SK-N-SH (cell line): ENCODE measurements at regions not wholly inside any gene's neighbourhood (a gene's known extent, or its start where the extent isn't known, plus 50 kb on each side); places are given as distances from the start of the nearest gene placed in this dataset.

ENCODE experiments used
- CTCF ChIA-PET: fragments of 300-600, 350-600 bp; formaldehyde crosslinking; extraction: SDS; loops from one replicate; lab custom pipeline; 2021; lab: Yijun Ruan, JAX
- POLR2A ChIA-PET: fragments of 350-600 bp; sonication (Branson Sonifier 250); formaldehyde crosslinking; extraction: SDS; loops from one replicate; lab custom pipeline; 2020; ENCODE audit warnings: antibody characterized with exemption, inconsistent platforms; lab: Yijun Ruan, JAX
- DNase-seq: peaks from one replicate; pipeline ENCODE4 v3.0.0; 2012
- H2AFZ ChIP-seq: fragments of 200-600 bp; sonication (generic); 2 replicates; pipeline ENCODE4 v1.8.1; 2016; ENCODE audit warnings: antibody characterized with exemption, mild to moderate bottlenecking, low read depth
- H3F3A ChIP-seq: fragments of 200-600 bp; sonication (generic); replicated peaks from 2 replicates; pipeline ENCODE3; 2016; ENCODE audit warnings: antibody characterized with exemption, mild to moderate bottlenecking; ENCODE audit not compliant: insufficient read depth
- H3K27ac ChIP-seq, 2 experiments: fragments of 200-500 bp in 1 of 2; fragments of 200-600 bp in 1 of 2; sonication (Bioruptor generic) in 1 of 2; sonication (generic), shearing (Covaris generic) in 1 of 2; 2 replicates each; pipeline versions ENCODE4 v1.5.1 to v1.6.1; 2014 to 2016; ENCODE audit warnings: low read depth in 2 of 2, inconsistent platforms in 1 of 2, low read length in 1 of 2, mild to moderate bottlenecking in 1 of 2, mixed read lengths in 1 of 2
- H3K27me3 ChIP-seq: fragments of 200-600 bp; sonication (generic), shearing (Covaris generic); 2 replicates; pipeline ENCODE4 v1.6.1; 2016; ENCODE audit warnings: mixed run types; ENCODE audit not compliant: insufficient read depth
- H3K36me3 ChIP-seq, 2 experiments: fragments of 200-500 bp in 1 of 2; fragments of 200-600 bp in 1 of 2; sonication (Bioruptor generic) in 1 of 2; sonication (generic) in 1 of 2; replicated peaks in 1 of 2; 2 replicates each; pipeline versions ENCODE3 to v1.5.1; 2014 to 2016; ENCODE audit warnings: low read length in 1 of 2, mild to moderate bottlenecking in 1 of 2; ENCODE audit not compliant: insufficient read depth in 2 of 2, control insufficient read depth in 1 of 2
- H3K4me1 ChIP-seq, 2 experiments: fragments of 200-500 bp in 1 of 2; fragments of 200-600 bp in 1 of 2; sonication (Bioruptor generic) in 1 of 2; sonication (generic), shearing (Covaris generic) in 1 of 2; 2 replicates each; pipeline versions ENCODE4 v1.5.1 to v1.6.1; 2014 to 2016; ENCODE audit warnings: low read depth in 1 of 2, low read length in 1 of 2, mixed run types in 1 of 2; ENCODE audit not compliant: insufficient read depth in 2 of 2, control insufficient read depth in 1 of 2
- H3K4me2 ChIP-seq: fragments of 200-600 bp; sonication (generic), shearing (Covaris generic); 2 replicates; pipeline ENCODE4 v1.6.1; 2017; ENCODE audit warnings: mixed run types
- H3K4me3 ChIP-seq, 2 experiments: fragments of 200-500 bp in 1 of 2; fragments of 200-600 bp in 1 of 2; sonication (Bioruptor generic) in 1 of 2; sonication (generic), shearing (Covaris generic) in 1 of 2; 2 replicates each; pipeline versions ENCODE4 v1.5.1 to v1.8.1; 2014 to 2016; ENCODE audit warnings: low read depth in 2 of 2, inconsistent platforms in 1 of 2, low read length in 1 of 2, mild to moderate bottlenecking in 1 of 2, mixed read lengths in 1 of 2, moderate library complexity in 1 of 2
- H3K79me2 ChIP-seq: fragments of 200-600 bp; sonication (generic); 2 replicates; pipeline ENCODE4 v1.8.1; 2017; ENCODE audit warnings: mild to moderate bottlenecking; ENCODE audit not compliant: insufficient read depth
- H3K9ac ChIP-seq: fragments of 200-600 bp; sonication (generic); 2 replicates; pipeline ENCODE4 v1.6.1; 2017; ENCODE audit warnings: mixed run types
- H3K9me2 ChIP-seq: fragments of 200-600 bp; sonication (generic); 2 replicates; pipeline ENCODE4 v1.6.1; 2017; ENCODE audit warnings: mixed run types
- H3K9me3 ChIP-seq: fragments of 200-600 bp; sonication (generic); 2 replicates; pipeline ENCODE4 v1.6.1; 2017; ENCODE audit warnings: mixed run types, mild to moderate bottlenecking, moderate library complexity
- H4K20me1 ChIP-seq: fragments of 200-600 bp; sonication (generic); 2 replicates; pipeline ENCODE4 v1.6.1; 2017; ENCODE audit warnings: mild to moderate bottlenecking, mixed run types; ENCODE audit not compliant: insufficient read depth
- ELF1 ChIP-seq: IDR thresholded peaks from 2 replicates; pipeline ENCODE4 v1.4.0; 2012
- EP300 ChIP-seq, 2 experiments: IDR thresholded peaks; 2 replicates each; pipeline versions ENCODE4 v1.4.0 to v1.6.1; 2012; ENCODE audit warnings: borderline replicate concordance in 1 of 2, low read depth in 1 of 2, low read length in 1 of 2
- EZH2phosphoT487 ChIP-seq: fragments of 200-600 bp; sonication (generic); IDR thresholded peaks from 2 replicates; pipeline ENCODE4 v1.6.1; 2017; ENCODE audit warnings: low read depth, mixed run types, mild to moderate bottlenecking, antibody characterized with exemption, moderate library complexity, borderline replicate concordance
- MEF2A ChIP-seq: IDR thresholded peaks from 2 replicates; pipeline ENCODE4 v1.4.0; 2012; ENCODE audit warnings: low read depth, borderline replicate concordance
- MXI1 ChIP-seq: IDR thresholded peaks from 2 replicates; pipeline ENCODE4 v1.6.1; 2012; ENCODE audit warnings: mild to moderate bottlenecking, low read depth, low read length, improper control_type of control experiment
- NFIC ChIP-seq: IDR thresholded peaks from 2 replicates; pipeline ENCODE4 v1.4.0; 2012; ENCODE audit warnings: borderline replicate concordance
- NRF1 ChIP-seq: IDR thresholded peaks from 2 replicates; pipeline ENCODE4 v1.6.1; 2012; ENCODE audit warnings: low read depth, mild to moderate bottlenecking, low read length
- RAD21 ChIP-seq: IDR thresholded peaks from 2 replicates; pipeline ENCODE4 v1.6.1; 2012; ENCODE audit warnings: mild to moderate bottlenecking, low read length
- RFX5 ChIP-seq: IDR thresholded peaks from 2 replicates; pipeline ENCODE4 v1.6.1; 2012; ENCODE audit warnings: mild to moderate bottlenecking, improper control_type of control experiment, low read length
- RXRA ChIP-seq: IDR thresholded peaks from 2 replicates; pipeline ENCODE4 v1.4.0; 2012; ENCODE audit warnings: low read depth, mild to moderate bottlenecking, borderline replicate concordance
- SMC3 ChIP-seq: IDR thresholded peaks from 2 replicates; pipeline ENCODE4 v1.6.1; 2012; ENCODE audit warnings: low read depth, low read length, improper control_type of control experiment
- TEAD4 ChIP-seq: IDR thresholded peaks from 2 replicates; pipeline ENCODE4 v1.4.0; 2012; ENCODE audit warnings: mild to moderate bottlenecking, borderline replicate concordance; ENCODE audit not compliant: insufficient read depth
- YY1 ChIP-seq: IDR thresholded peaks from 2 replicates; pipeline ENCODE4 v1.4.0; 2012; ENCODE audit warnings: low read depth, mild to moderate bottlenecking
- WGBS: methylation state at CpG from one replicate; pipeline ENCODE4 v1.1.6; 2017; ENCODE audit warnings: low lambda C conversion rate; 5-methylcytosine and 5-hydroxymethylcytosine counted together
- TF ChIP-seq, protein P1 (sequence below): IDR thresholded peaks from 2 replicates; pipeline ENCODE4 v1.4.0; 2012; ENCODE audit warnings: low read depth, borderline replicate concordance
- TF ChIP-seq, protein P2 (sequence below): IDR thresholded peaks from 2 replicates; pipeline ENCODE4 v1.6.1; 2012; ENCODE audit warnings: mild to moderate bottlenecking, low read depth, low read length, moderate library complexity
- TF ChIP-seq, protein P3 (sequence below): IDR thresholded peaks from 2 replicates; pipeline ENCODE4 v1.4.0; 2012; ENCODE audit warnings: low read depth
- TF ChIP-seq, protein P4 (sequence below): fragments of 150-350 bp; IDR thresholded peaks from 2 replicates; pipeline ENCODE4 v1.6.1; 2016; ENCODE audit warnings: mild to moderate bottlenecking, low read depth, low read length

DNA sequence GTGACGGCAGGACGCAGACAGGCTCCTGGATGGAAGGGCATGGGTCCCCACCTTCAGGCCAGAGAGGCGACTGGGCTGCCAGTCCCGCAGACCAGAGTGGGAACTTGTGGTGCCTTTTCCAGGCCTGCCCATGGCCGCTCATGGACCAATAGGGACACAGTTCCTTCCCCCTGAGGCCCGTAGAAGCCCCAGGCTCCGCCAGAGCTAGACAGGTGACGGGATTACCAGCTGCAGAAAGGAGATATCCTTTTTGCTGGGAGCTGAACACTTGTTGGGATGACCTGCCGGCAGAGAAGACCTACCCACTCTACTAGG, 73.6 kb upstream of the RASSF8 start:
- H3K79me2 ChIP-seq = no peaks in the 10 kb centered on the region
- no peak overlapping the region for H3K4me3 ChIP-seq
- no peak overlapping the region for H3K4me2 ChIP-seq
- no peak for DNase-seq
- TF ChIP-seq, protein P1, sequence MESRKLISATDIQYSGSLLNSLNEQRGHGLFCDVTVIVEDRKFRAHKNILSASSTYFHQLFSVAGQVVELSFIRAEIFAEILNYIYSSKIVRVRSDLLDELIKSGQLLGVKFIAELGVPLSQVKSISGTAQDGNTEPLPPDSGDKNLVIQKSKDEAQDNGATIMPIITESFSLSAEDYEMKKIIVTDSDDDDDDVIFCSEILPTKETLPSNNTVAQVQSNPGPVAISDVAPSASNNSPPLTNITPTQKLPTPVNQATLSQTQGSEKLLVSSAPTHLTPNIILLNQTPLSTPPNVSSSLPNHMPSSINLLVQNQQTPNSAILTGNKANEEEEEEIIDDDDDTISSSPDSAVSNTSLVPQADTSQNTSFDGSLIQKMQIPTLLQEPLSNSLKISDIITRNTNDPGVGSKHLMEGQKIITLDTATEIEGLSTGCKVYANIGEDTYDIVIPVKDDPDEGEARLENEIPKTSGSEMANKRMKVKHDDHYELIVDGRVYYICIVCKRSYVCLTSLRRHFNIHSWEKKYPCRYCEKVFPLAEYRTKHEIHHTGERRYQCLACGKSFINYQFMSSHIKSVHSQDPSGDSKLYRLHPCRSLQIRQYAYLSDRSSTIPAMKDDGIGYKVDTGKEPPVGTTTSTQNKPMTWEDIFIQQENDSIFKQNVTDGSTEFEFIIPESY = no peak
- TF ChIP-seq ELF1 (no peak), SMC3 (no peak), NRF1 (no peak)
- H3K36me3 ChIP-seq = no peaks in the 10 kb centered on the region
- 89% methylated on average over 1 of the region's 9 CpGs for WGBS
- no peaks in the 10 kb centered on the region for H3F3A ChIP-seq
- H3K27ac ChIP-seq = no peak overlapping the region
- no peaks in the 10 kb centered on the region for H4K20me1 ChIP-seq
- no peaks in the 10 kb centered on the region for H3K9me2 ChIP-seq
- no peaks in the 10 kb centered on the region; a peak in 2 of 4 replicates for H3K4me1 ChIP-seq
- H3K27me3 ChIP-seq = no peaks in the 10 kb centered on the region
- H3K9ac ChIP-seq = no peak overlapping the region
- H3K9me3 ChIP-seq = no peaks in the 10 kb centered on the region
- CTCF ChIA-PET = interaction anchor here (0.8 kb wide), 1 partner anchor 9 kb away, joined by 3 read pairs; no protein-coding TSS in a partner anchor
- POLR2A ChIA-PET = no interaction called here
- no peak overlapping the region for H2AFZ ChIP-seq

DNA sequence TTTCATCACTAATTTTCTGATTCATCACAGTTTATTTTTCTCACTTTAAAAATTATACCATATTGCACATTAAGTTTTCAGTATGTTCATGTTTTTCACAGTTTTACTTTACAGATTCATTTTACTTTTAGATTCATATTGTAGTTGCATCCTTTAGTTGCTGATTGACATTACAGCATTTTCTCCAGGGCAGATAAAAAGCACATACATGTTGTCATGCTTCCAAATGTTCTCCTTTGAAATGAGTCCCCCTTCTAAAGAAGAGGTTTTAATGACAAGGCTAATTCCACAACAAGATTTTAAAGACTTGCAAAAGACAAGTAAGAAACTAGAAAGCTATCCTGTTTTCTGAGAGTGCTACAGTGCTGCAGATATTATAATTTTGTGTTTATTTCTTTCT, 72.1 kb upstream of the RASSF8 start:
- CTCF ChIA-PET = no interaction called here
- H3K4me1 ChIP-seq = no peaks in the 10 kb centered on the region; a peak in 2 of 4 replicates
- H3K79me2 ChIP-seq = no peaks in the 10 kb centered on the region
- H3K9ac ChIP-seq = no peak overlapping the region
- H3K9me2 ChIP-seq = no peaks in the 10 kb centered on the region
- DNase-seq = no peak
- no peak overlapping the region for H3K4me2 ChIP-seq
- 0 out of 2 replicates have a peak overlapping the region, but pooled peaks have one; percentile 19 for H2AFZ ChIP-seq
- no peaks in the 10 kb centered on the region for H3F3A ChIP-seq
- no peaks in the 10 kb centered on the region for H3K9me3 ChIP-seq
- H3K27me3 ChIP-seq = no peaks in the 10 kb centered on the region
- H4K20me1 ChIP-seq = no peaks in the 10 kb centered on the region
- H3K36me3 ChIP-seq = no peaks in the 10 kb centered on the region
- no peak overlapping the region for H3K27ac ChIP-seq
- no peak overlapping the region for H3K4me3 ChIP-seq
- POLR2A ChIA-PET = no interaction called here
- TF ChIP-seq YY1 (no peak), TEAD4 (no peak), MEF2A (no peak), RAD21 (no peak), NFIC (no peak), MXI1 (no peak), EP300 (IDR thresholded peaks at IDR 0.05; ENCODE audit: borderline replicate concordance in 1 of 2, low read depth in 1 of 2, low read length in 1 of 2) (no peak), RXRA (no peak), EZH2phosphoT487 (no peak), RFX5 (no peak)
- TF ChIP-seq, protein P2, sequence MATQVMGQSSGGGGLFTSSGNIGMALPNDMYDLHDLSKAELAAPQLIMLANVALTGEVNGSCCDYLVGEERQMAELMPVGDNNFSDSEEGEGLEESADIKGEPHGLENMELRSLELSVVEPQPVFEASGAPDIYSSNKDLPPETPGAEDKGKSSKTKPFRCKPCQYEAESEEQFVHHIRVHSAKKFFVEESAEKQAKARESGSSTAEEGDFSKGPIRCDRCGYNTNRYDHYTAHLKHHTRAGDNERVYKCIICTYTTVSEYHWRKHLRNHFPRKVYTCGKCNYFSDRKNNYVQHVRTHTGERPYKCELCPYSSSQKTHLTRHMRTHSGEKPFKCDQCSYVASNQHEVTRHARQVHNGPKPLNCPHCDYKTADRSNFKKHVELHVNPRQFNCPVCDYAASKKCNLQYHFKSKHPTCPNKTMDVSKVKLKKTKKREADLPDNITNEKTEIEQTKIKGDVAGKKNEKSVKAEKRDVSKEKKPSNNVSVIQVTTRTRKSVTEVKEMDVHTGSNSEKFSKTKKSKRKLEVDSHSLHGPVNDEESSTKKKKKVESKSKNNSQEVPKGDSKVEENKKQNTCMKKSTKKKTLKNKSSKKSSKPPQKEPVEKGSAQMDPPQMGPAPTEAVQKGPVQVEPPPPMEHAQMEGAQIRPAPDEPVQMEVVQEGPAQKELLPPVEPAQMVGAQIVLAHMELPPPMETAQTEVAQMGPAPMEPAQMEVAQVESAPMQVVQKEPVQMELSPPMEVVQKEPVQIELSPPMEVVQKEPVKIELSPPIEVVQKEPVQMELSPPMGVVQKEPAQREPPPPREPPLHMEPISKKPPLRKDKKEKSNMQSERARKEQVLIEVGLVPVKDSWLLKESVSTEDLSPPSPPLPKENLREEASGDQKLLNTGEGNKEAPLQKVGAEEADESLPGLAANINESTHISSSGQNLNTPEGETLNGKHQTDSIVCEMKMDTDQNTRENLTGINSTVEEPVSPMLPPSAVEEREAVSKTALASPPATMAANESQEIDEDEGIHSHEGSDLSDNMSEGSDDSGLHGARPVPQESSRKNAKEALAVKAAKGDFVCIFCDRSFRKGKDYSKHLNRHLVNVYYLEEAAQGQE = no peak
- TF ChIP-seq, protein P3, sequence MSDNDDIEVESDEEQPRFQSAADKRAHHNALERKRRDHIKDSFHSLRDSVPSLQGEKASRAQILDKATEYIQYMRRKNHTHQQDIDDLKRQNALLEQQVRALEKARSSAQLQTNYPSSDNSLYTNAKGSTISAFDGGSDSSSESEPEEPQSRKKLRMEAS = no peak
- TF ChIP-seq, protein P4, sequence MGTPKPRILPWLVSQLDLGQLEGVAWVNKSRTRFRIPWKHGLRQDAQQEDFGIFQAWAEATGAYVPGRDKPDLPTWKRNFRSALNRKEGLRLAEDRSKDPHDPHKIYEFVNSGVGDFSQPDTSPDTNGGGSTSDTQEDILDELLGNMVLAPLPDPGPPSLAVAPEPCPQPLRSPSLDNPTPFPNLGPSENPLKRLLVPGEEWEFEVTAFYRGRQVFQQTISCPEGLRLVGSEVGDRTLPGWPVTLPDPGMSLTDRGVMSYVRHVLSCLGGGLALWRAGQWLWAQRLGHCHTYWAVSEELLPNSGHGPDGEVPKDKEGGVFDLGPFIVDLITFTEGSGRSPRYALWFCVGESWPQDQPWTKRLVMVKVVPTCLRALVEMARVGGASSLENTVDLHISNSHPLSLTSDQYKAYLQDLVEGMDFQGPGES = no peak
